Chondrocyte (in vitro differentiated cells): ENCODE measurements at regions not wholly inside any gene's neighbourhood (a gene's known extent, or its start where the extent isn't known, plus 50 kb on each side); places are given as distances from the start of the nearest gene placed in this dataset.

Experiments
- DNase-seq: peaks from one replicate; pipeline ENCODE4 v3.0.0; 2021; ENCODE audit warnings: mixed read lengths, low spot score
- H3K27ac Mint-ChIP-seq: one replicate; pipeline ENCODE4 v1.8.0; 2021; ENCODE audit warnings: mild to moderate bottlenecking, moderate library complexity, mixed read lengths; ENCODE audit not compliant: unreplicated experiment
- H3K27me3 Mint-ChIP-seq: 2 replicates; pipeline ENCODE4 v1.8.0; 2021; ENCODE audit warnings: low read depth, mixed read lengths
- H3K36me3 Mint-ChIP-seq: 2 replicates; pipeline ENCODE4 v1.8.0; 2021; ENCODE audit warnings: low read depth, mixed read lengths
- H3K4me1 Mint-ChIP-seq: 2 replicates; pipeline ENCODE4 v1.8.0; 2021; ENCODE audit warnings: low read depth, mild to moderate bottlenecking, mixed read lengths
- H3K4me3 Mint-ChIP-seq: one replicate; pipeline ENCODE4 v1.8.0; 2021; ENCODE audit warnings: mild to moderate bottlenecking, moderate library complexity, mixed read lengths; ENCODE audit not compliant: unreplicated experiment
- H3K9me3 Mint-ChIP-seq: 2 replicates; pipeline ENCODE4 v1.8.0; 2021; ENCODE audit warnings: low read depth, mixed read lengths
- TF ChIP-seq, protein P1 (sequence below): fragments of 200-600 bp; sonication (generic); IDR thresholded peaks from 2 replicates; pipeline ENCODE4 v1.5.0; 2021; ENCODE audit warnings: antibody characterized with exemption, mild to moderate bottlenecking, moderate library complexity

DNA sequence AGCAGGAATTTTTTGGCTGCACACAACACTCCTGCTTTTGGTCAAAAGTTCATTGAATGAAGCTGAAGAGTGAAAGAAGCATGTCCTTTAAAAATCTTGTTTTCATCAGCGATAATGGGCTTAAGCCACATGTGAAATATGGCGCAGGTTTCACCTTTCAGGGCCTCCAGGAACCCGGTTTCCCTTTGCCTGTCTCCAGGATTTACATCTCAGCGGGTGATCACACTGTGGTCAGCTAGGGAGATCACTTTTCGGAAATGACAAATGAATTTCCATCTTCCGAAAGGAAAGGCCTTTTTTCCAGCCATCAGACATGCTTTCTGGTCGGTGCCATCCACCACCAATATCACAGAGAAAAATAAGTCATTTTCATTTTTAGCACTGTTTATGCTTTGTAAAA is 727.1 kb upstream of the TBX3 start:
- H3K4me1 Mint-ChIP-seq: peaks cover 13% of the 10 kb centered on the region
- no peaks in the 10 kb centered on the region for H3K9me3 Mint-ChIP-seq
- no peak overlapping the region for H3K27ac Mint-ChIP-seq
- H3K4me3 Mint-ChIP-seq: no peak overlapping the region
- no peaks in the 10 kb centered on the region for H3K36me3 Mint-ChIP-seq
- DNase-seq: no peak
- TF ChIP-seq, protein P1, sequence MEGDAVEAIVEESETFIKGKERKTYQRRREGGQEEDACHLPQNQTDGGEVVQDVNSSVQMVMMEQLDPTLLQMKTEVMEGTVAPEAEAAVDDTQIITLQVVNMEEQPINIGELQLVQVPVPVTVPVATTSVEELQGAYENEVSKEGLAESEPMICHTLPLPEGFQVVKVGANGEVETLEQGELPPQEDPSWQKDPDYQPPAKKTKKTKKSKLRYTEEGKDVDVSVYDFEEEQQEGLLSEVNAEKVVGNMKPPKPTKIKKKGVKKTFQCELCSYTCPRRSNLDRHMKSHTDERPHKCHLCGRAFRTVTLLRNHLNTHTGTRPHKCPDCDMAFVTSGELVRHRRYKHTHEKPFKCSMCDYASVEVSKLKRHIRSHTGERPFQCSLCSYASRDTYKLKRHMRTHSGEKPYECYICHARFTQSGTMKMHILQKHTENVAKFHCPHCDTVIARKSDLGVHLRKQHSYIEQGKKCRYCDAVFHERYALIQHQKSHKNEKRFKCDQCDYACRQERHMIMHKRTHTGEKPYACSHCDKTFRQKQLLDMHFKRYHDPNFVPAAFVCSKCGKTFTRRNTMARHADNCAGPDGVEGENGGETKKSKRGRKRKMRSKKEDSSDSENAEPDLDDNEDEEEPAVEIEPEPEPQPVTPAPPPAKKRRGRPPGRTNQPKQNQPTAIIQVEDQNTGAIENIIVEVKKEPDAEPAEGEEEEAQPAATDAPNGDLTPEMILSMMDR: no peak
- no peaks in the 10 kb centered on the region for H3K27me3 Mint-ChIP-seq

DNA sequence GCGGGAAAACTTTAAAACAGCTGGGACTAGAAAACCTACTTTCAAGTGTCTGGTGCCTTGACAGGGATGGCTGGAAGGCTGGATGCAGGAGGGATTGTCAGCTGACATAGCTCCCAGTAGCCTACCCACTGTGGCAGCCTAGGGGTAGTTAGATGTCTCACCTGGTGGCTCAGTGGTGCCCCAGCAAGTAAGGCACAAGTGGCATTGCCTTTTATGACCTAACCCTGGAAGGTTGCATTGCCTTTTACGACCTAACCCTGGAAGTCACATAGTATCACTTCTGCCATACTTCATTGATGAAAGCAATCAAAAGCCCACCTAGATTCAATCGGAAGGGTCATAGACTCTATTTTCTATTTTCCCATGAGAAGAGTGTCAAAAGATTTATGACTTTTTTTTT is 724.7 kb upstream of the TBX3 start:
- Mint-ChIP-seq H3K36me3 (no peaks in the 10 kb centered on the region), H3K9me3 (peaks cover 4% of the 10 kb centered on the region), H3K4me3 (no peak overlapping the region), H3K4me1 (peaks cover 26% of the 10 kb centered on the region), H3K27ac (no peak overlapping the region), H3K27me3 (no peaks in the 10 kb centered on the region)
- no peak for DNase-seq
- TF ChIP-seq, protein P1: no peak

DNA sequence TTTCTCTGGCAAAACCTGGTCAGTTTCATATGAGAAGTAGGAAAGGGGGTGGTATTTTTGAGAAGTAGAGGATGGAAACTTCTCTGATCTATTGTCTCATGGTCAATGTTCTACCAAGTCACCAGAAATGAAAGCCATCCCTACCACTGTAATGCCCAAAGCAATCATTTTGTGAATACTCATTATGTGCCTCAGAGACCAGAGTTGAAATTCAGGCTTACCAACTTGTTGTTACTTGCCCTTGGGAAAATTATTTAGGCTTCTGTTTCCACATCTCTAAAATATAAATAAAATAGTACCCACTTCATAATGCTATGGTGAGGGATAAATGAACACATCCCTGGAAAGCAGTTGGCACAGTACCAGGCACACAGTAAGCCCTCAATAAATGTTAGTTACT is 723.7 kb upstream of the TBX3 start:
- TF ChIP-seq, protein P1: no peak
- Mint-ChIP-seq H3K4me1 (peaks cover 26% of the 10 kb centered on the region), H3K36me3 (peaks cover 1% of the 10 kb centered on the region), H3K27me3 (no peaks in the 10 kb centered on the region), H3K4me3 (no peak overlapping the region), H3K9me3 (peaks cover 4% of the 10 kb centered on the region), H3K27ac (no peak overlapping the region)
- DNase-seq: no peak

DNA sequence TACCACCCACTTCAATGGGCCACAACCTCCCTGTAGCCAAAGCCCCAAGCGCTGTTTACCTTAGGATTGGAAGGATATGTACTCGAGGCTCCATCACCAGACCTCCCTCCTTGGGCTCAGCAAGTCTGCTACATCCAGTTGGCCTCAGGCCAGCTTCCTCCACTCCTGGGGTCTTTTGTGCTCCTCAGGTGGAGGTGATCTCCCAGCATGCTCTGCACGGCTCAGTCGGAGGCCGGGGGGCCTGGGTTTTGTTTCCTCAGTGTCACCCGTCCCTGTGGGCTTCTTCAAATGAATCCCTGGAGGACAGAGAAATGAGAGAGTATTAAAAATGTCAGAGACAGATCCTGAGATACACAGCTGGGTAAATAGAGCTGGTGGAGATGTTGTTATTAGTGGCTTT is 723.1 kb upstream of the TBX3 start:
- H3K4me3 Mint-ChIP-seq: no peak overlapping the region
- no peak overlapping the region for H3K27ac Mint-ChIP-seq
- DNase-seq: no peak
- H3K4me1 Mint-ChIP-seq: peaks cover 26% of the 10 kb centered on the region
- no peaks in the 10 kb centered on the region for H3K27me3 Mint-ChIP-seq
- TF ChIP-seq, protein P1: no peak
- H3K36me3 Mint-ChIP-seq: peaks cover 1% of the 10 kb centered on the region
- H3K9me3 Mint-ChIP-seq: peaks cover 4% of the 10 kb centered on the region

DNA sequence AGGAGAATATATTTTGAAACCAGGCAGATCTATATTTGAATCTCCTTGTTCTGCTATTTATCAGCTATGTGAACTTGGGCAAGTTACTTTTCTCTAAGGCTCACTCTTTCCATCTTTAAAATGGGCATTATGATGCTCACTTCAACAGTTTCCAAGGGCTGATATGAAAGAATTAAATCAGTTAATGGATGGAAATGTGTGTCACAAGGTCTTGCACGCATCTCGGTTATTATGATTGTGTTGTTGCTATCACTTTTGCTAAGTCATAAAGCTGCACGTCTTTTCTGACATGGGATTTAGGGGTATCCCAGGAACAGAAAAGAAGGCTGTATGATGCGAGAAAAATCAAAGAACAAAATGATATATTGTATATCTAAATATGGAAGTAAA is 721.5 kb upstream of the TBX3 start:
- DNase-seq: no peak
- TF ChIP-seq, protein P1: no peak
- no peak overlapping the region for H3K27ac Mint-ChIP-seq

More for the DNA sequence above, 721.5 kb upstream of the TBX3 start:
- Mint-ChIP-seq H3K9me3 (peaks cover 4% of the 10 kb centered on the region), H3K4me1 (peaks cover 18% of the 10 kb centered on the region), H3K27me3 (no peaks in the 10 kb centered on the region), H3K36me3 (peaks cover 1% of the 10 kb centered on the region), H3K4me3 (no peak overlapping the region)
